GM12878 (cell line): ENCODE measurements at regions not wholly inside any gene's neighbourhood (a gene's known extent, or its start where the extent isn't known, plus 50 kb on each side); places are given as distances from the start of the nearest gene placed in this dataset.

Experiments
- ATAC-seq: fragments of 200-7000 bp; cut with Tn5 transposase; 3 replicates; pipeline ENCODE4 v1.9.1; 2020; ENCODE audit warnings: mild to moderate bottlenecking, moderate library complexity
- BruUV-seq: library from RNA; stranded (reverse); fragments of 400-500 nt; replicated peaks from 2 replicates; lab custom pipeline; 2021; lab: Mats Ljungman, UMichigan
- CTCF ChIA-PET: fragments of 300-600 bp; sonication (Branson Sonifier 250); formaldehyde crosslinking; extraction: SDS; loops from one replicate; lab custom pipeline; 2021; ENCODE audit warnings: inconsistent platforms; lab: Yijun Ruan, JAX
- POLR2A ChIA-PET: fragments of 350-600 bp; formaldehyde crosslinking; extraction: SDS; loops from one replicate; lab custom pipeline; 2021; ENCODE audit warnings: inconsistent platforms; lab: Charles Lee
- RAD21 ChIA-PET: fragments of 300-600 bp; sonication (Branson Sonifier 250); formaldehyde crosslinking; loops from one replicate; lab custom pipeline; 2023; ENCODE audit warnings: antibody characterized with exemption; ENCODE audit not compliant: unreplicated experiment; lab: Charles Lee
- SMC1A ChIA-PET: fragments of 300-600 bp; sonication (Branson Sonifier 250); formaldehyde crosslinking; loops from one replicate; lab custom pipeline; 2023; ENCODE audit not compliant: unreplicated experiment, uncharacterized antibody; lab: Charles Lee
- DNase-seq: peaks from one replicate; pipeline ENCODE4 v3.0.0-alpha.2; 2011; ENCODE audit warnings: low read depth, low spot score
- FAIRE-seq: peaks from 3 replicates; lab custom pipeline; 2011; peaks lifted over from hg19 to GRCh38; lab: Jason Lieb, UNC
- H2AFZ ChIP-seq: 2 replicates; pipeline ENCODE4 v1.6.0; 2011; ENCODE audit warnings: low read depth, low read length, control low read depth; ENCODE audit not compliant: control insufficient read depth
- H3K27ac ChIP-seq: 2 replicates; pipeline ENCODE4 v1.5.1; 2011; ENCODE audit warnings: control low read depth; ENCODE audit not compliant: control insufficient read depth, insufficient read depth
- H3K27me3 ChIP-seq, 2 experiments: replicated peaks in 1 of 2; 2 replicates each; pipeline versions ENCODE4 v1.6.0 to v1.6.1; 2011; ENCODE audit warnings: low read length in 1 of 2; ENCODE audit not compliant: control insufficient read depth in 2 of 2, insufficient read depth in 2 of 2
- H3K36me3 ChIP-seq, 2 experiments: 2 replicates each; pipeline ENCODE4 v1.5.1; 2011; ENCODE audit warnings: low read length in 1 of 2; ENCODE audit not compliant: control insufficient read depth in 2 of 2, insufficient read depth in 2 of 2
- H3K4me1 ChIP-seq: 2 replicates; pipeline ENCODE4 v1.6.1; 2011; ENCODE audit warnings: mild to moderate bottlenecking, low read length, moderate library complexity, mixed read lengths; ENCODE audit not compliant: control insufficient read depth, insufficient read depth
- H3K4me2 ChIP-seq: 2 replicates; pipeline ENCODE4 v1.6.0; 2011; ENCODE audit warnings: control low read depth; ENCODE audit not compliant: control insufficient read depth, insufficient read depth
- H3K4me3 ChIP-seq: fragments of 200-600 bp; sonication (generic); 2 replicates; pipeline ENCODE4 v1.5.1; 2016
- H3K79me2 ChIP-seq: 2 replicates; pipeline ENCODE4 v1.6.0; 2011; ENCODE audit warnings: low read length; ENCODE audit not compliant: control insufficient read depth, insufficient read depth
- H3K9ac ChIP-seq: 2 replicates; pipeline ENCODE4 v1.8.0; 2011; ENCODE audit warnings: low read length, control low read depth, mixed read lengths; ENCODE audit not compliant: control insufficient read depth, insufficient read depth
- H3K9me3 ChIP-seq: replicated peaks from 3 replicates; pipeline ENCODE4 v1.5.1; 2011; ENCODE audit warnings: mild to moderate bottlenecking, low read length; ENCODE audit not compliant: control insufficient read depth, insufficient read depth
- H4K20me1 ChIP-seq: 2 replicates; pipeline ENCODE4 v1.6.0; 2011; ENCODE audit not compliant: control insufficient read depth, insufficient read depth
- ATF2 ChIP-seq: IDR thresholded peaks from 2 replicates; pipeline ENCODE4 v1.6.1; 2012; ENCODE audit warnings: low read length, inconsistent platforms
- BCL3 ChIP-seq: IDR thresholded peaks from 2 replicates; pipeline ENCODE4 v1.6.1; 2011; ENCODE audit warnings: borderline replicate concordance, low read depth, mild to moderate bottlenecking, moderate library complexity, low read length; ENCODE audit not compliant: insufficient read depth, poor library complexity, severe bottlenecking
- BMI1 ChIP-seq: fragments of 450-650 bp; IDR thresholded peaks from 2 replicates; pipeline ENCODE4 v1.6.1; 2016; ENCODE audit warnings: mild to moderate bottlenecking, moderate library complexity, borderline replicate concordance
- CUX1 ChIP-seq: IDR thresholded peaks from 2 replicates; pipeline ENCODE4 v1.6.1; 2012; ENCODE audit warnings: improper control_type of control experiment, low read depth, low read length; ENCODE audit not compliant: insufficient replicate concordance
- DPF2 ChIP-seq: fragments of 450-650 bp; IDR thresholded peaks from 2 replicates; pipeline ENCODE4 v1.6.1; 2017; ENCODE audit warnings: mild to moderate bottlenecking
- FOXK2 ChIP-seq: fragments of 450-650 bp; IDR thresholded peaks from 2 replicates; pipeline ENCODE4 v1.6.1; 2017; ENCODE audit warnings: mild to moderate bottlenecking, moderate library complexity
- FOXM1 ChIP-seq: IDR thresholded peaks from 2 replicates; pipeline ENCODE4 v1.6.1; 2012; ENCODE audit warnings: low read depth, mild to moderate bottlenecking, inconsistent platforms, low read length, moderate library complexity
- IRF3 ChIP-seq: fragments of 450-650 bp; IDR thresholded peaks from 2 replicates; pipeline ENCODE4 v1.6.1; 2014; ENCODE audit warnings: mild to moderate bottlenecking
- LARP7 ChIP-seq: fragments of 450-650 bp; IDR thresholded peaks from 2 replicates; pipeline ENCODE4 v1.6.1; 2017; ENCODE audit warnings: mild to moderate bottlenecking
- MEF2A ChIP-seq: IDR thresholded peaks from 2 replicates; pipeline ENCODE4 v1.6.1; 2011; ENCODE audit warnings: low read depth, mild to moderate bottlenecking, low read length, moderate library complexity; ENCODE audit not compliant: insufficient read depth
- NR2F1 ChIP-seq: fragments of 450-650 bp; conservative IDR thresholded peaks from 2 replicates; pipeline ENCODE4 v1.6.1; 2017; ENCODE audit warnings: mild to moderate bottlenecking
- POLR2AphosphoS5 ChIP-seq: IDR thresholded peaks from 2 replicates; pipeline ENCODE4 v1.6.1; 2011; ENCODE audit warnings: mild to moderate bottlenecking, low read length, inconsistent platforms
- TCF12 ChIP-seq: IDR thresholded peaks from 2 replicates; pipeline ENCODE4 v1.6.1; 2011; ENCODE audit warnings: low read depth, mild to moderate bottlenecking, low read length
- TCF7 ChIP-seq: IDR thresholded peaks from 2 replicates; pipeline ENCODE4 v1.6.1; 2014; ENCODE audit warnings: antibody characterized with exemption, borderline replicate concordance
- ZNF207 ChIP-seq: fragments of 450-650 bp; IDR thresholded peaks from 2 replicates; pipeline ENCODE4 v1.6.1; 2014; ENCODE audit warnings: antibody characterized with exemption, mild to moderate bottlenecking, borderline replicate concordance
- ZSCAN29 ChIP-seq: fragments of 450-650 bp; IDR thresholded peaks from 2 replicates; pipeline ENCODE4 v1.6.1; 2017; ENCODE audit warnings: mild to moderate bottlenecking, moderate library complexity
- WGBS: methylation state at CpG from one replicate; pipeline ENCODE4 v1.1.6; 2016; ENCODE audit warnings: low lambda C conversion rate; ENCODE audit not compliant: insufficient replicate concordance, insufficient coverage; ENCODE audit errors: missing lambda C conversion rate; 5-methylcytosine and 5-hydroxymethylcytosine counted together
- in situ Hi-C: fragments of 300-500 bp; cut with MboI; formaldehyde crosslinking; loops from 9 replicates; pipeline ENCODE4 v1.14.3; 2018; ENCODE audit warnings: mixed read lengths
- intact Hi-C: fragments of 100-400 bp; cut with micrococcal nuclease; formaldehyde crosslinking; loops from one replicate; pipeline ENCODE4 v1.14.2; 2022; ENCODE audit not compliant: unreplicated experiment

GRCh38 chr9:86766912-86767311 lies 180.4 kb downstream of the GAS1 start (continued):
- TF ChIP-seq BMI1 (no peak), MEF2A (no peak)
- TF ChIP-seq, all 136 proteins: peak for 0

- ATAC-seq (no peak), DNase-seq (no peak), FAIRE-seq (no peak)
- H3K27me3 ChIP-seq, result no peaks in the 10 kb centered on the region
- H3K4me1 ChIP-seq, result no peaks in the 10 kb centered on the region
- CTCF ChIA-PET, result no interaction called here
- RAD21 ChIA-PET, result no interaction called here
- no peaks in the 10 kb centered on the region for H3K9me3 ChIP-seq
- H3K9ac ChIP-seq, result no peak overlapping the region
- no peak overlapping the region for H3K4me2 ChIP-seq
- in situ Hi-C loops (no loop called here), intact Hi-C loops (no loop called here)
- no peaks in the 10 kb centered on the region for H4K20me1 ChIP-seq
- H3K36me3 ChIP-seq, result no peaks in the 10 kb centered on the region
- no TSS peak for BruUV-seq
- no peak overlapping the region for H2AFZ ChIP-seq
- no peak overlapping the region for H3K4me3 ChIP-seq
- H3K27ac ChIP-seq, result no peak overlapping the region
- SMC1A ChIA-PET, result no interaction called here
- 8% methylated on average over 6 of the region's 6 CpGs for WGBS
- no peaks in the 10 kb centered on the region for H3K79me2 ChIP-seq
- POLR2A ChIA-PET, result no interaction called here
- TF ChIP-seq BCL3, result no peak
- TF ChIP-seq LARP7, result no peak
- TF ChIP-seq ZNF207, result no peak
- TF ChIP-seq DPF2, result no peak
- no peak for TF ChIP-seq TCF7
- no peak for TF ChIP-seq IRF3
- TF ChIP-seq FOXM1, result no peak
- TF ChIP-seq TCF12, result no peak
- TF ChIP-seq POLR2AphosphoS5, result no peak
- TF ChIP-seq MEF2A, result no peak
- no peak for TF ChIP-seq CUX1
- no peak for TF ChIP-seq NR2F1
- no peak for TF ChIP-seq ATF2
- TF ChIP-seq ZSCAN29, result no peak
- no peak for TF ChIP-seq FOXK2
Measured at GRCh38 chr9:86766511-86766910, 180.8 kb downstream of the GAS1 start.
